RWPE1 (cell line): ENCODE measurements at regions not wholly inside any gene's neighbourhood (a gene's known extent, or its start where the extent isn't known, plus 50 kb on each side); places are given as distances from the start of the nearest gene placed in this dataset.
"Not testable (repeated sequence)": the region's sequence is repeated elsewhere in the genome, so short reads cannot be mapped to it uniquely, and the experiment has no call there.

Source experiments
- CTCF ChIA-PET: fragments of 350-600 bp; sonication (Branson Sonifier 250); formaldehyde crosslinking; extraction: SDS; loops from one replicate; lab custom pipeline; 2021; lab: Yijun Ruan, JAX
- POLR2A ChIA-PET: fragments of 400-600 bp; formaldehyde crosslinking; extraction: SDS; loops from one replicate; lab custom pipeline; 2020; ENCODE audit warnings: antibody characterized with exemption; ENCODE audit not compliant: low non-redundant PET; lab: Yijun Ruan, JAX
- DNase-seq: peaks from one replicate; pipeline ENCODE4 v3.0.0; 2012; ENCODE audit warnings: low spot score
- H3K27ac ChIP-seq: fragments of 450-650 bp; 2 replicates; pipeline ENCODE4 v1.5.1; 2017
- CTCF ChIP-seq: fragments of 450-650 bp; conservative IDR thresholded peaks from 2 replicates; pipeline ENCODE4 v1.5.1; 2017; ENCODE audit warnings: low read depth, mild to moderate bottlenecking

GRCh38 chr14:84929834-84930233, 600.1 kb upstream of the FLRT2 start:
- no peak overlapping the region for H3K27ac ChIP-seq
- no peak for TF ChIP-seq CTCF
- ChIA-PET CTCF (no interaction called here), POLR2A (no interaction called here)
- DNase-seq: no peak

- no peak for TF ChIP-seq CTCF
- DNase-seq: no peak
- CTCF ChIA-PET: no interaction called here
- POLR2A ChIA-PET: no interaction called here
- H3K27ac ChIP-seq: no peak overlapping the region
These were observed 592.9 kb upstream of the FLRT2 start for GRCh38 chr14:84937016-84937415.

GRCh38 chr14:84937449-84937848, 592.5 kb upstream of the FLRT2 start:
- no peak for DNase-seq
- no peak for TF ChIP-seq CTCF
- ChIA-PET CTCF (interaction anchor here (0.7 kb wide), 1 partner anchor 189 kb away, joined by 3 read pairs; no protein-coding TSS in a partner anchor), POLR2A (no interaction called here)
- no peak overlapping the region for H3K27ac ChIP-seq

- CTCF ChIA-PET: interaction anchor here (0.6 kb wide), 1 partner anchor 525 kb away, joined by 3 read pairs; no protein-coding TSS in a partner anchor
- POLR2A ChIA-PET, DNase-seq, H3K27ac ChIP-seq: not testable (repeated sequence)
These were observed 585.0 kb upstream of the FLRT2 start for GRCh38 chr14:84944901-84945300.

- H3K27ac ChIP-seq: no peak overlapping the region
- ChIA-PET POLR2A (no interaction called here), CTCF (no interaction called here)
- DNase-seq: no peak
- no peak for TF ChIP-seq CTCF
These were observed 570.0 kb upstream of the FLRT2 start for GRCh38 chr14:84959851-84960520.

GRCh38 chr14:84961637-84962036, 568.3 kb upstream of the FLRT2 start:
- no peak for DNase-seq
- no peak for TF ChIP-seq CTCF
- CTCF ChIA-PET: interaction anchor here (0.5 kb wide), 1 partner anchor 812 kb away, joined by 4 read pairs; no protein-coding TSS in a partner anchor
- POLR2A ChIA-PET: no interaction called here
- H3K27ac ChIP-seq: no peak overlapping the region

GRCh38 chr14:84963518-84963917, 566.4 kb upstream of the FLRT2 start:
- no peak for DNase-seq
- CTCF ChIA-PET: no interaction called here
- H3K27ac ChIP-seq: no peak overlapping the region
- no peak for TF ChIP-seq CTCF
- POLR2A ChIA-PET: no interaction called here
